Daoy (cell line): ENCODE measurements at regions not wholly inside any gene's neighbourhood (a gene's known extent, or its start where the extent isn't known, plus 50 kb on each side); places are given as distances from the start of the nearest gene placed in this dataset.
A peak's percentile ranks its signal among the peaks of the same experiment; 100 is the strongest.

Experiments used
- DNase-seq: peaks from one replicate; pipeline ENCODE4 v3.0.0-alpha.2; 2015; ENCODE audit warnings: low read depth

DNA sequence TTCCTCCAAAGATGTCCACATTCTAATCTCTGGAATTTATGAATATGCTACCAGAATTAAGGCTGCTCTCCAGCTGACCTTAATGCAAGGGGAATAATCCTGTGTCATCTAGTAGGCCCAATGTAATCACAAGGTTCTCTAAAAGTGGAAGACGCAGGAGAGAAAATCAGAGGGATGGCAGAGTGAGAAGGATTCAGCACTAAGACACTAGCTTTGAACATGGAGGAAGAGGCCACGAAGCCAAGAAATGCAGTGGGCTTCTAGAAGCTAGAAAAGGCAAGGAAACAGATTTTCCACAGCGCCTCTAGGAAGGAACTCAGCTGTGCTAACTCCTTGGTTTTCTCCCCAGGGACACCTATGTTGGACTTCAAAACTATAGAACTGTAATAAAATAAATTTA is 240.7 kb upstream of the TRAM1L1 start:
- peak; percentile 15 for DNase-seq

DNA sequence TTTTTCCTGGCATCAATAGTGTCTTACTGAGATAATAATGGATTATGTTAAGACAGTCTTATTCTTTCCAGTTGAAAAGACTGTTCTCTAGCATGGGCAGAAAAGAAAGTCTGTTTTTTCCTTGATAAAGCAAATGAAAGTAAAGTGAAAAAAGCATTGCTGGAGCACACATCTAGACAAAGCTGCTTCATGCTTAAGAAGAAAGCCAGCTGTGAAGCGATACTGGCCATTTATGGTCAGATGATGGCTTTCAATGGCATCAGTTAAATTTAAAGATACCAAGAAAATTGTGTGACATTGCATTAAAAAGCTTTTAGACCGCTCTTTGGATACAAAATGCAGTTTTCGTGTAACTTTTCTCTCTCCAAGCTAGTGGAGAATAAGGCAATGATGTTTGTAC is 242.1 kb upstream of the TRAM1L1 start:
- DNase-seq: peak; percentile 4

GRCh38 chr4:117328333-117328732 is 243.0 kb upstream of the TRAM1L1 start:
- peak; percentile 3 for DNase-seq

DNA sequence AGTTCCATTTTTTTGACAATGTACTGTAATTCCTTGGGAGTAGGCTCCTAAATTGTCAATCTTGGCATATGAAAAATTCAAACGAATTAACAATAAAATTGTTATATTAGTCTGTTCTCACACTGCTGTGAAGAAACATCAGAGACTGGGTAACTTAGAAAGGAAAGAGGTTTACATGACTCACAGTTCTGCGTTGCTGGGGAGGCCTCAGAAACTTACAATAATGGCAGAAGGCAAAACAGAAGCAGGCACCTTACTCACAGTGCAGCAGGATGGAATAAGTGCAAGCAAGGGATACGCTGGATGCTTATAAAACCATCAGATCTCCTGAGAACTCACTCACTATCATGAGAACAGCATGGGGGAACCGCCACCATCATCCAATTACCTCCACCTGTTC is 246.4 kb upstream of the TRAM1L1 start:
- peak; percentile 26 for DNase-seq

GRCh38 chr4:117334451-117335188 is 249.2 kb upstream of the TRAM1L1 start:
- no peak for DNase-seq

DNA sequence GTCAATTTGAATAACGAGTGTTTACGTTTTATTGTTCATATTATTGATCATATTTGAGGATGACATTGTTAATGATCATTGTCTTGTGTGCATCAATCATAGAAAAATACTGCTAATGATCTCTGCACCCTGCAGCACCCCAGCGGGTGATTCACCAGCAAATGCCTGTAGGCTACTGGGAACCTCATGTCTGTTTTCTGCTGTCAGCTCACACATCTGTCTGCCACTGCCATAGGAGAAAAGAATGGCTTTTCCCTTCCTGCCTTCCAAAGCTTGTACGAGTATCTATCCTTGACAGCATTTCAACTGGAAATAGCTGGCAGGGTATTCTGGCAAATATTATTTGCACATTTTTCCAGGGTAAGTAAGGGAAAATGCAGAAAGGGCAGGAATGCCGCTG is 272.1 kb upstream of the TRAM1L1 start:
- DNase-seq: no peak

GRCh38 chr4:117357866-117358265 is 272.5 kb upstream of the TRAM1L1 start:
- DNase-seq: no peak

DNA sequence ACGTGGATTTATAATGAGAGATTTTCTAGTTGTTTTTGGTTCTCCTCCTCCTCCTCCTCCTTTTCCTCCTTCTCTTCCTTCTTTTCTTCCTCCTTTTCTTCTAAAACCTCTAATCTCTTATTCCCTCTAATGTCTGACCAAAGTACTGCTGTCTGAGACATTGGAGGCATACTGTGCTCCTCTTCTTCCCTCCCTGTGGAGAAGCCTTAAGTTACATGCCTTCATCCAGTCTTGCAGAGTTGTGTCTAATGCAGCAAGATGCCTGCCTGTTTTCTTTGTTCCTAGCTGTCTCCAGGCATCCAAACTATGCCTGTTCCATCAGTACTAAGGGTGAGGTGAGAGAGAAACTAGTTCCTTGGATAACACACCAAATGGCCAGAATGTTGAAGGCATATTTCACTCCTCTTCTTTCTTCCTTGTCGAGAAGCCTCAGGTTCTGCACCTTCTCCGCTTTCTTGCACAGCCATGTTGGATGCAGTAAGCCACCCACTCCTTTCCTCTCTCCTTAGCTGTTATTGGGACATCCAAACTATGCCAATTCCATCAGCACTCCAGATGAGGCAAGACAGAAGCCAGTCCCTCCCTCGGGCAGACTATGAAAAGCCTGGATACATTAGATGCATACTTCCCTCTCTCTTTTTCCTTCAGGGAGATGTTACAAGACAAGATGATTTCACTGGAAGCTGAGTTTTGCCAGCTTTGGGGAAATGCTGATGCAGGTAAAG is 285.7 kb upstream of the TRAM1L1 start:
- DNase-seq: no peak

GRCh38 chr4:117375101-117375500 is 289.7 kb upstream of the TRAM1L1 start:
- no peak for DNase-seq

DNA sequence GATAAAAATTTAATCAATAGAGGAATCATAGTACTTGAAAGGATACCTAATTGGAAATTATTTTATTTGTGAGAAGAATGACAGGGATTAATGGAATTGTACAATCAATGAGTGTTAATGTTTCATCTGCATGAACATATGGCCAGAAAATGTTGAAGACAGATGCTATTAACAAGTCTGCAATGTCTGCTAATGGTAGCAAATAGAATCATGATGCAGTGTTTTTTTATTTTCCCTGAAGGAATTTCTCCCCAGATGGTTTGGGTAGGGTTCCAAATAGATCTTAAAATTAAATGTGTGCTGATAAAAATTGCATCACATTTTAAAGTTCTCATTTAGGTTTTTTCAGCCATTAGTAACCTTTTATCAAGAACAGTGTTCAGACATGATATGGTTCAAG is 291.3 kb upstream of the TRAM1L1 start:
- no peak for DNase-seq

GRCh38 chr4:117378942-117379341 is 293.6 kb upstream of the TRAM1L1 start:
- DNase-seq: no peak

DNA sequence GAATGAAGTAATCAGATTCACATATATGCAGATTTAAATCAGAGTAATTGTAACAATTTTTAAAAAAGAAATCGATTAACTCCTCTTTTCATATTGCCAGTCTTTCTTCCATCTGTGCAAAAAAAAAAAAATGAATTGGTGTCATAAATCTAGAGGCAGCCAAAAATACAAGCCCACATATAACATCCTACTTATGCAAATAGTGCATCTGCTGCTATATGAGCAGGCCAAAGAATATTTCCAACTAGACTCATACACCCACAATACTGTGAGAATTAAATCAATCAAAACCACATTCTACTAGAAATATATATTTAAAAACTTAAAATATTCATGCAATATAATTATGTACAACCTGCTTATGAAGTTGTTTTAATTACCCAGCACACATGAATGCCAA is 298.1 kb upstream of the TRAM1L1 start:
- no peak for DNase-seq

- no peak for DNase-seq
These were observed 300.1 kb upstream of the TRAM1L1 start for GRCh38 chr4:117385526-117385925.

GRCh38 chr4:117387072-117387471 is 301.7 kb upstream of the TRAM1L1 start:
- no peak for DNase-seq

DNA sequence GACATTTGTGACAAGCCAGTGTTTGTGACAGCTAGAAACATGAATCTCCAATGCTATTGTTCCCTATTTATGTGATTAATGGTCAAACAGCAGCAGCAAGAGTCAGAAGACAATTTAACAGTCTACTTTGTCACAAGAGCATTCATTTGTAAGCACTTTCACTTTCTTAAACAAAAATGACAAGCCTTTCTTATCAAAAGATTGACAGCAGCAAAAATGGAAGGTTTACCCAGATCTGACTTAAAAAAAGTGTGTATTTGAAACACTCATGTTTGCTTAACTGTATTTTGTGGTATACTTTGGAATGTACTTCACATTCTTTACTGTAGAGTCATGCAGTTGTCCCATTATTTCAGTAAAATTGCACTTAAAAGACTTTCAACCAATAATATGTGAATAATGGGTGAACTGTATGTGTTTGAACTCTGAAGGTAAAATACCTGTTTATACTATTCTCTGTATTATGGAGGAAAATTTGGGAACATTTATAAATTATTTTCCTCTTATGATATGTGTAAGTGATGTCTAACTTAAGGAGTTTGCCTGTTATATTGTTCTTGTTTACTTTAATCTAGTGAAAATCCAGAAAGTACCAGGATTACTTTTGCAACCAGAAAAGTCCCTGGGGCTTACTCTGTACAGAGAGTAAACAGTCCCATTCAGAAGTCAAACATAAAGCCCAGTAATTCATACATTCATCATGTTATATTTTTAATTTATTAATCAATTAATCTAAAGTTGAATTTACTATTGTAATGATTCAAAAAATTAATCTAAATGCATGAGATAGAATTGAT is 314.9 kb upstream of the TRAM1L1 start:
- peak; percentile 32 for DNase-seq

DNA sequence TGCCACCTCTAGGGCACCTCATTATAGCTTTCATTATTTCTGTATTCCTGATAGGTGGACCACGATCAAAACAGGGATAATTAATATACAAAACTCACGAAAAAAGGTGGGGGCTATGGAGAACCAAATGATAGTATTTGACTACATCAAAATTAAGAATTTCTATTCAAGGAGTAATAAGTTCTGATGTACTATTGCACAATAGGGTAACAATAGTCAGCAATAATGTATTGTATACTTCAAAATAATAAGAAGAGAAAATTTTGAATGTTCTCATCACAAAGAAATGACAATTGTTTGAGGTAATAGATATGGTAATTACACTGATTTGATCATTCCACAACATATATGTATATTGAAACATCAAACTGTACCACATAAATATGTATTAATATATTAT is 327.3 kb upstream of the TRAM1L1 start:
- DNase-seq: no peak

- DNase-seq: peak; percentile 4
These were observed 332.5 kb upstream of the TRAM1L1 start for GRCh38 chr4:117417856-117418255.

DNA sequence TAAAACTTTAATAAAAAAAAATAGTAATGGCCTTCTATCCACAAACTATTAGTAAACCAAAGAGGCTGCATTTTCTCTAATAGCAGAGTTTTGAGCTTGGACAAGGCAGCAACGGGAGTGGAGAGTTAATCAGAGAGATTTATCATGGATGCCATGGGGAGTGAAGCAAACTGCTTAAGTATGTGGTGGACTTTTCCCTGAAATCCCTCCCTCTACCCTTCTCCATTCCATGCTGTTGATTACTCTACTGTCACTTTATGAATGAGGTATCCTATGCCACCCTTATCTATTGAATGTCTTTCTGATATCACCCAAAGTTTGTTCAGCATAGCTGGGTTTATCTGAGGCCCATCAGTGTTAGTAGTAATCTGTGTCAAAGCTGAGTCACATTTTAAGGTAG is 335.6 kb upstream of the TRAM1L1 start:
- no peak for DNase-seq

GRCh38 chr4:117421706-117422105 is 336.3 kb upstream of the TRAM1L1 start:
- no peak for DNase-seq

GRCh38 chr4:117422297-117422696 is 336.9 kb upstream of the TRAM1L1 start:
- DNase-seq: no peak

- DNase-seq: no peak
These were observed 340.3 kb upstream of the TRAM1L1 start for GRCh38 chr4:117425636-117426035.

GRCh38 chr4:117428536-117428935 is 343.2 kb upstream of the TRAM1L1 start:
- no peak for DNase-seq

- DNase-seq: no peak
These were observed 343.7 kb upstream of the TRAM1L1 start for GRCh38 chr4:117429061-117429460.
